ENCODE measurements at regions not wholly inside any gene's neighbourhood (a gene's known extent, or its start where the extent isn't known, plus 50 kb on each side); places are given as distances from the start of the nearest gene placed in this dataset.

- TF ChIP-seq EP300 (IDR thresholded peaks at IDR 0.05) = no peak
- no peak for TF ChIP-seq CTCF (IDR thresholded peaks at IDR 0.05)
- no peak for TF ChIP-seq REST (IDR thresholded peaks at IDR 0.05)
- TF ChIP-seq POLR2A (IDR thresholded peaks at IDR 0.05; ENCODE audit: low read length) = no peak
- TF ChIP-seq KDM1A (IDR thresholded peaks at IDR 0.05; ENCODE audit: low read depth) = no peak
- TF ChIP-seq, protein P1, sequence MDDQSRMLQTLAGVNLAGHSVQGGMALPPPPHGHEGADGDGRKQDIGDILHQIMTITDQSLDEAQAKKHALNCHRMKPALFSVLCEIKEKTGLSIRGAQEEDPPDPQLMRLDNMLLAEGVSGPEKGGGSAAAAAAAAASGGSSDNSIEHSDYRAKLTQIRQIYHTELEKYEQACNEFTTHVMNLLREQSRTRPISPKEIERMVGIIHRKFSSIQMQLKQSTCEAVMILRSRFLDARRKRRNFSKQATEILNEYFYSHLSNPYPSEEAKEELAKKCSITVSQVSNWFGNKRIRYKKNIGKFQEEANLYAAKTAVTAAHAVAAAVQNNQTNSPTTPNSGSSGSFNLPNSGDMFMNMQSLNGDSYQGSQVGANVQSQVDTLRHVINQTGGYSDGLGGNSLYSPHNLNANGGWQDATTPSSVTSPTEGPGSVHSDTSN (IDR thresholded peaks at IDR 0.05) = no peak
- TF ChIP-seq POLR2AphosphoS2 (conservative IDR thresholded peaks at IDR 0.05; ENCODE audit: low read length) = no peak
- TF ChIP-seq, protein P2, sequence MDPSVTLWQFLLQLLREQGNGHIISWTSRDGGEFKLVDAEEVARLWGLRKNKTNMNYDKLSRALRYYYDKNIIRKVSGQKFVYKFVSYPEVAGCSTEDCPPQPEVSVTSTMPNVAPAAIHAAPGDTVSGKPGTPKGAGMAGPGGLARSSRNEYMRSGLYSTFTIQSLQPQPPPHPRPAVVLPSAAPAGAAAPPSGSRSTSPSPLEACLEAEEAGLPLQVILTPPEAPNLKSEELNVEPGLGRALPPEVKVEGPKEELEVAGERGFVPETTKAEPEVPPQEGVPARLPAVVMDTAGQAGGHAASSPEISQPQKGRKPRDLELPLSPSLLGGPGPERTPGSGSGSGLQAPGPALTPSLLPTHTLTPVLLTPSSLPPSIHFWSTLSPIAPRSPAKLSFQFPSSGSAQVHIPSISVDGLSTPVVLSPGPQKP (IDR thresholded peaks at IDR 0.05; ENCODE audit: low read depth, low read length) = no peak
- no peak for TF ChIP-seq RCOR1 (IDR thresholded peaks at IDR 0.05; ENCODE audit: low read depth, low read length)
- no peak for TF ChIP-seq MYC (IDR thresholded peaks at IDR 0.05; ENCODE audit: borderline replicate concordance, low read length)
- TF ChIP-seq, protein P3, sequence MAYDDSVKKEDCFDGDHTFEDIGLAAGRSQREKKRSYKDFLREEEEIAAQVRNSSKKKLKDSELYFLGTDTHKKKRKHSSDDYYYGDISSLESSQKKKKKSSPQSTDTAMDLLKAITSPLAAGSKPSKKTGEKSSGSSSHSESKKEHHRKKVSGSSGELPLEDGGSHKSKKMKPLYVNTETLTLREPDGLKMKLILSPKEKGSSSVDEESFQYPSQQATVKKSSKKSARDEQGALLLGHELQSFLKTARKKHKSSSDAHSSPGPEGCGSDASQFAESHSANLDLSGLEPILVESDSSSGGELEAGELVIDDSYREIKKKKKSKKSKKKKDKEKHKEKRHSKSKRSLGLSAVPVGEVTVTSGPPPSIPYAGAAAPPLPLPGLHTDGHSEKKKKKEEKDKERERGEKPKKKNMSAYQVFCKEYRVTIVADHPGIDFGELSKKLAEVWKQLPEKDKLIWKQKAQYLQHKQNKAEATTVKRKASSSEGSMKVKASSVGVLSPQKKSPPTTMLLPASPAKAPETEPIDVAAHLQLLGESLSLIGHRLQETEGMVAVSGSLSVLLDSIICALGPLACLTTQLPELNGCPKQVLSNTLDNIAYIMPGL (CRISPR knock-in tag; IDR thresholded peaks at IDR 0.05; ENCODE audit: borderline replicate concordance) = no peak
- no peak for TF ChIP-seq RFX5 (IDR thresholded peaks at IDR 0.05)
- no peak for TF ChIP-seq ESRRA (IDR thresholded peaks at IDR 0.05; ENCODE audit: borderline replicate concordance, low read length)
- TF ChIP-seq BHLHE40 (IDR thresholded peaks at IDR 0.05; ENCODE audit: low read depth, low read length) = no peak
Measured at GRCh38 chr1:29455781-29456180, 219.5 kb downstream of the PTPRU start.
